Duodenal mucosa (tissue), 2 donors: ENCODE measurements at regions not wholly inside any gene's neighbourhood (a gene's known extent, or its start where the extent isn't known, plus 50 kb on each side); places are given as distances from the start of the nearest gene placed in this dataset.
"Not testable (repeated sequence)": the region's sequence is repeated elsewhere in the genome, so short reads cannot be mapped to it uniquely, and the experiment has no call there.

ENCODE experiments used
- H3K27ac ChIP-seq: one replicate; pipeline ENCODE4 v1.7.0; 2013; ENCODE audit warnings: low read depth, low read length
- H3K27me3 ChIP-seq, 2 donors: one replicate each; pipeline ENCODE4 v1.7.0; 2013; ENCODE audit warnings: low read length in 2 of 2, control low read depth in 1 of 2; ENCODE audit not compliant: insufficient read depth in 2 of 2, control insufficient read depth in 1 of 2
- H3K36me3 ChIP-seq, 2 donors: one replicate each; pipeline ENCODE4 v1.7.0; 2013; ENCODE audit warnings: low read length in 2 of 2, control low read depth in 1 of 2; ENCODE audit not compliant: insufficient read depth in 2 of 2, control insufficient read depth in 1 of 2
- H3K4me1 ChIP-seq, 2 donors: one replicate each; pipeline ENCODE4 v1.7.0; 2013; ENCODE audit warnings: low read length in 2 of 2, control low read depth in 1 of 2; ENCODE audit not compliant: insufficient read depth in 2 of 2, control insufficient read depth in 1 of 2
- H3K4me3 ChIP-seq, 2 donors: one replicate each; pipeline ENCODE4 v1.7.0; 2013; ENCODE audit warnings: low read length in 2 of 2, low read depth in 1 of 2
- H3K9ac ChIP-seq, 2 donors: one replicate each; pipeline ENCODE4 v1.7.0; 2013; ENCODE audit warnings: low read length in 2 of 2, low read depth in 1 of 2
- H3K9me3 ChIP-seq, 2 donors: one replicate each; pipeline ENCODE4 v1.7.0; 2013; ENCODE audit warnings: low read length in 2 of 2, control low read depth in 1 of 2; ENCODE audit not compliant: control insufficient read depth in 1 of 2

GRCh38 chr13:78041366-78041765 is 122.7 kb upstream of the EDNRB start:
- not testable (repeated sequence) for H3K4me1 ChIP-seq, H3K9ac ChIP-seq, H3K36me3 ChIP-seq, H3K9me3 ChIP-seq, H3K27me3 ChIP-seq, H3K4me3 ChIP-seq, H3K27ac ChIP-seq

DNA sequence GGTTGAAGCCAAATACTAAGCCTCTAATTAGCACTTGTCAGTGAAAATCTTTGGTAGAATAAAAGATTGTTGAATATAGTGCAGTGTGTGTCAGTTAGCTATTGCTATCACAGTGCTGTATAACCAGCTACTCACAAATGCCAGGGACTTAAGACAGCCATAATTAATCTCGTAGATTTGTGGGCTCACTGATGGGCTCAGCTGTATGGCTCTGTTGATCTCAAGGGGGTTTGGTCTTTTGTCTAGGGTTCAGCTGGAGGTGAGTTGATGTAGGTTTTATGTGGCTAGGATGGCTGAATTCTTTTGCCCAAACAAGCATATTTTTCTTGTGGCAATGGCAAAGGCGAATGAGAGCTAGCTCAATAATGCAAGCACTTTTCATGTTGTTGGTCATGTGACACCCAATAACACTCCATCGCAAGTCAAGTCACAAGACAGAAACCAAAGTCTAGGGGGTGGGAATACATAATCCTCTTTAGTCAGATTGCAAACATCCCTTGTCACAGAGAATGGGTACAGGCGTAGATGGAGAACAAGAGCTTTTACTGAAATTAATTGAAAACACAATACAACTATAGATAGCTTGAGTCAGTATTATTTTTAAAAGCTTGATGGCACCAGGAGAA is 121.7 kb upstream of the EDNRB start:
- no peaks in the 10 kb centered on the region for H3K9me3 ChIP-seq
- H3K4me1 ChIP-seq, result no peaks in the 10 kb centered on the region
- no peak overlapping the region for H3K9ac ChIP-seq
- H3K27me3 ChIP-seq, result no peaks in the 10 kb centered on the region
- no peak overlapping the region for H3K4me3 ChIP-seq
- no peak overlapping the region for H3K27ac ChIP-seq
- H3K36me3 ChIP-seq, result no peaks in the 10 kb centered on the region

- no peaks in the 10 kb centered on the region for H3K9me3 ChIP-seq
- no peaks in the 10 kb centered on the region for H3K4me1 ChIP-seq
- H3K27ac ChIP-seq, result no peak overlapping the region
These were observed 118.2 kb upstream of the EDNRB start for GRCh38 chr13:78036841-78037240.

GRCh38 chr13:78035500-78035899 is 116.9 kb upstream of the EDNRB start:
- Histone ChIP-seq H3K36me3 (no peaks in the 10 kb centered on the region), H3K9ac (no peak overlapping the region), H3K27ac (no peak overlapping the region), H3K27me3 (no peaks in the 10 kb centered on the region), H3K4me3 (no peak overlapping the region), H3K4me1 (no peaks in the 10 kb centered on the region), H3K9me3 (no peaks in the 10 kb centered on the region)

More at GRCh38 chr13:78036841-78037240, 118.2 kb upstream of the EDNRB start:
- no peaks in the 10 kb centered on the region for H3K36me3 ChIP-seq
- no peak overlapping the region for H3K4me3 ChIP-seq
- no peaks in the 10 kb centered on the region for H3K27me3 ChIP-seq
- no peak overlapping the region for H3K9ac ChIP-seq

DNA sequence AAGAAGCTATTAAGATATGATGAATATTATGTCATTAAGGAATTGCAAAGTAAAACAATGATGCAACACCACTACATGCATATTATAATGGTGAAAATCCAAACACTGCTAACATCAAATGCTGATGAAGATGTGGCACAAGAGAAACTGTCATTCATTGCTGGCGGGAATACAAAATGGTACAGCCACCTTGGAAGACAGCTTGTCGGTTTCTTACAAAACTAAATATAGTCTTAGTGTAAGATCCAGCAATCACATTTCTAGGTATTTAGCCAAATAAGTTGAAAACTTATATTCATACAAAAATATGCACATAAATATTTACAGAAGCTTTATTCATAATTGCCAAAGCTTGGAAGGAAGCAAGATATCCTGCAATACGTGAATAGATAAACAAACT is 114.9 kb upstream of the EDNRB start:
- no peaks in the 10 kb centered on the region for H3K36me3 ChIP-seq
- H3K9ac ChIP-seq, result no peak overlapping the region
- H3K27ac ChIP-seq, result no peak overlapping the region
- no peak overlapping the region for H3K4me3 ChIP-seq
- H3K9me3 ChIP-seq, result no peaks in the 10 kb centered on the region
- no peaks in the 10 kb centered on the region for H3K4me1 ChIP-seq
- no peaks in the 10 kb centered on the region for H3K27me3 ChIP-seq

DNA sequence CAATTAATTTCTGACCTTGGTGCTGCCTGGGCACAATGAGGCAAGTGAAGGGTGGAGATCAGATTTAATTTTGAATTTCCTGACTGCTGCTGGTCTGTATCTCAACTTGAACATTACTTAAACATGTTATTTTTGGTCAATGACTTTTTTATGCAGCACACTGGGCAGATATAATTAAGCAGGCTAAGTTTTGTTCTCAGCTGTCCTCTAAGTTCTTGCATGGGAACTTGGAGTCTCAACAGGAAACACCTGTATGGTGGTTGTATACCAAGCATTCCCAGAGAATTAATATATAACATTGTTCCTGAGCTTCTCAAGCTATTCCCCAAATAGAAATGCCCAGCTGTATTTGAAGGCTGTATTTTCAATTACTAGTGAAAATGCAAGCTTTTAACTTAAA is 113.5 kb upstream of the EDNRB start:
- Histone ChIP-seq H3K27me3 (no peaks in the 10 kb centered on the region), H3K9ac (no peak overlapping the region), H3K27ac (no peak overlapping the region), H3K4me1 (no peaks in the 10 kb centered on the region), H3K4me3 (no peak overlapping the region), H3K36me3 (no peaks in the 10 kb centered on the region), H3K9me3 (no peaks in the 10 kb centered on the region)

- no peak overlapping the region for H3K4me3 ChIP-seq
- no peak overlapping the region for H3K9ac ChIP-seq
- H3K4me1 ChIP-seq, result no peaks in the 10 kb centered on the region
- H3K9me3 ChIP-seq, result no peaks in the 10 kb centered on the region
- no peaks in the 10 kb centered on the region for H3K27me3 ChIP-seq
- H3K36me3 ChIP-seq, result no peaks in the 10 kb centered on the region
- H3K27ac ChIP-seq, result no peak overlapping the region
These were observed 111.8 kb upstream of the EDNRB start for GRCh38 chr13:78030341-78030896.

DNA sequence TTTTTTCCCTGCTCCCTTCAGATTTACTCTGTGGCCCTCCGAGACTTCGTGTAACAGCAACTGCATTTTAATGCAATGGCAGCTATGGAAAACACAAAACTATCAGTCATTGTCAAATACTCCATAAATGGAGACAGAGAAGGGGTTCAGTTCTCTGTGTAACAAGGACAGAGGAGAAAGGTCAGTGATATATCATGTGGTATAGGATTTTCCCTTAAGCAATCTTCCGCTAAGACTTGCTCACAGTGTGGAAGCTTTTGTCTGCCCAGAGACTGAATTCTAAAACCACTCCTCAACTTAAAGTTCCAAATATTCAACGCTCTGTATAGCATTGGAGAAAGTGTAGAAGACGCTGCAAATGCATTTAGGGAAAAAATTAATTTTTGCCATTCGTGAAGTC is 111.3 kb upstream of the EDNRB start:
- peaks cover 0 to 2% of the 10 kb centered on the region in 2 donors for H3K9me3 ChIP-seq
- H3K27ac ChIP-seq, result no peak overlapping the region
- no peaks in the 10 kb centered on the region for H3K27me3 ChIP-seq

DNA sequence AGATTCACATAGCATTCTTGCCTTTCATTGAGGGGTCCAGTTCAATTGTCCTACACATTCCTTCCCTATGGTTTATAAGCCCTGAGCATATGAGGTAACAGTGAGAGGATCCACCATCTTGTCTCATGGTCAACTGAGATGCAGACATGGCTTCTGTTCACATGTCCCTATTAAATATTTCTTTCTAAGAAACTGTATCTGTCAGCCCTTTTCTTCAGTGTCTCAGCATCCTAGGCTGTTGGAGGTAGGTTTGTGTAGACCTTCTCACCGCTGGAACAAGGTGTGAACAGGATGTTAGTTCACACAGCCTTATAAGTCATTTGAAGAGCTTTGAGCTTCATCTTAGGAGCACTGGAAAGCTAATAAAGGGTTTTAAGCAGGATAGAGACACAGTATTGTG is 110.3 kb upstream of the EDNRB start:
- no peak overlapping the region for H3K27ac ChIP-seq
- no peaks in the 10 kb centered on the region for H3K36me3 ChIP-seq
- H3K4me3 ChIP-seq, result no peak overlapping the region
- H3K9ac ChIP-seq, result no peak overlapping the region
- peaks cover 0 to 6% of the 10 kb centered on the region in 2 donors for H3K9me3 ChIP-seq
- H3K27me3 ChIP-seq, result no peaks in the 10 kb centered on the region
- no peaks in the 10 kb centered on the region for H3K4me1 ChIP-seq

More for the DNA sequence above, 111.3 kb upstream of the EDNRB start:
- H3K36me3 ChIP-seq, result no peaks in the 10 kb centered on the region
- no peak overlapping the region for H3K9ac ChIP-seq
- no peak overlapping the region for H3K4me3 ChIP-seq
- no peaks in the 10 kb centered on the region for H3K4me1 ChIP-seq

DNA sequence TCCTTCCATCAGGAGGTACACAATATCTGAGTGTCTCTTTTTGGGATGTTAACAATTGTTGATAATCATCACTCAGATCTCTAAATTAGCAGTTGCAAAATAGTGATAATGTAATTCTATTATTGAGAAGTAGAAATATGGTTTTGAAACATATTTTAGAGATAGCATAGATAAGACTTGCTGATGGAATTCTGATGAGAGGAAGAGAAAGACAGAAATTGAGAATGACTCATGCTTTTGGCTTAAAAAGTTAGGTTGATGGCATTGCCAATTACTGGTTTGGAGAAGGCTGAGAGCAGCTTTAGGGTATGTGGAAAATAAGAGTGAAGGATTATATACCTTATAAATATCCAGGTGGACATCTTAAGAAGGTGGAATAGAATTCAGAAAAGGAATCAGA is 106.4 kb upstream of the EDNRB start:
- Histone ChIP-seq H3K27me3 (no peaks in the 10 kb centered on the region), H3K36me3 (no peaks in the 10 kb centered on the region), H3K9me3 (peaks cover 0 to 6% of the 10 kb centered on the region in 2 donors), H3K9ac (no peak overlapping the region), H3K4me3 (no peak overlapping the region), H3K27ac (no peak overlapping the region), H3K4me1 (no peaks in the 10 kb centered on the region)
